Ramos (cell line): ENCODE measurements at regions not wholly inside any gene's neighbourhood (a gene's known extent, or its start where the extent isn't known, plus 50 kb on each side); places are given as distances from the start of the nearest gene placed in this dataset.

ENCODE experiments used
- in situ Hi-C: fragments of 300-500 bp; cut with MboI; formaldehyde crosslinking; loops from one replicate; pipeline ENCODE4 v1.14.3; 2022; ENCODE audit warnings: low sequenced_read_pairs; ENCODE audit not compliant: unreplicated experiment

DNA sequence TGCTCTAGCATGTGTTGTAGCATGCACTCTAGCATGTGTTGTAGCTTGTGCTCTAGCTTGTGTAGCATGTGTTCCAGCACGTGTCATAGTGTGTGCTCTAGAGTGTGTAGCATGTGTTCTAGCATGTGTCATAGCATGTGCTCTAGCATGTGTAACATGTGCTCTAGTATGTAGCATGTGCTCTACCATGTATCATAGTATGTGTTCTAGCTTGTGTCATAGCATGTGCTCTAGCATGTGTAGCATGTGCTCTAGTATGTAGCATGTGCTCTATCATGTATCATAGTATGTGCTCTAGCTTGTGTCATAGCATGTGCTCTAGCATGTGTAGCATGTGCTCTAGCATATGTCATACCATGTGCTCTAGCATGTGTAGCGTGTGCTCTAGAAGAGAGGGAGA is 255.3 kb downstream of the ICE1 start:
- in situ Hi-C loops, result no loop called here

DNA sequence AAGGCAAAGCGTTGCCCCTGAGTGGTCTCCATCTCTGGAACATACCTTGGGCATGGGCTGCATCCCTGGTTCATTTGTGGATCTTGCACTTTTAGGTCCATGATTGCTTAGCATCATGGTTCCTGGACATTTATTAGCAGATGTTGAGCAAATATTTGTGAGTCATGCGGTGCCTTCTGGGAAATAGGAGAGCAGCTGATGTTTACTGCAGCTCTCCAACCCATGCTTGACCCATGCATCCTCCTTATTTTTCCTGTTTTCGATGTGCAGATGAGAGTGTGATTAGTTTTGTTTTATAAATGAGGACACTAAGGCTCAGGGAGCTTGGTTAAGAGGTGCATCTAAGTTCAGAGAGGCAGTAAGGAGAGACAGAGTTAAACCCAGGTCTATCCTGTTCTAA is 253.7 kb downstream of the ICE1 start:
- in situ Hi-C loops, result no loop called here

GRCh38 chr5:5675511-5675910 is 253.0 kb downstream of the ICE1 start:
- in situ Hi-C loops, result no loop called here

DNA sequence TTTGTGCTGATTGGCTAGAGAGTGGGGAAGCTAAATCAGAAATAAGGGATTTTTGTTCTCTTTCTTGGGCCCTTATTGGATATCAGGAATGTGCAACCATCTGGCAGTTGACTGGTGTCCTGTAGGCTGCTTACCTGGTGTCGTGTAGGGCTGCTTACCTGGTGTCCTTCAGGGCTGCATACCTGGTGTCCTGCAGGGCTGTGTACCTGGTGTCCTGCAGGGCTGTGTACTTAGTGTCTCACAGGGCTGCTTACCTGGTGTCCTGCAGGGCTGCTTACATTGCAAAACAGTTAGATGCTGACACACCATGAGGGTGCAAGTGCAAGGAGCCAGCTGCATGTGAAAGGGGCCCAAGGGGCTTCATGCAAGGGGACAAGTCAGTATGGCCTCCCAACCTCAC is 249.3 kb downstream of the ICE1 start:
- in situ Hi-C loops, result no loop called here

GRCh38 chr5:5667136-5667554 is 244.7 kb downstream of the ICE1 start:
- in situ Hi-C loops, result no loop called here

GRCh38 chr5:5666369-5666768 is 243.9 kb downstream of the ICE1 start:
- in situ Hi-C loops, result no loop called here

- in situ Hi-C loops, result no loop called here
Measured at GRCh38 chr5:5666076-5666365, 243.5 kb downstream of the ICE1 start.

- in situ Hi-C loops, result no loop called here
Measured at GRCh38 chr5:5665225-5666075, 243.0 kb downstream of the ICE1 start.

DNA sequence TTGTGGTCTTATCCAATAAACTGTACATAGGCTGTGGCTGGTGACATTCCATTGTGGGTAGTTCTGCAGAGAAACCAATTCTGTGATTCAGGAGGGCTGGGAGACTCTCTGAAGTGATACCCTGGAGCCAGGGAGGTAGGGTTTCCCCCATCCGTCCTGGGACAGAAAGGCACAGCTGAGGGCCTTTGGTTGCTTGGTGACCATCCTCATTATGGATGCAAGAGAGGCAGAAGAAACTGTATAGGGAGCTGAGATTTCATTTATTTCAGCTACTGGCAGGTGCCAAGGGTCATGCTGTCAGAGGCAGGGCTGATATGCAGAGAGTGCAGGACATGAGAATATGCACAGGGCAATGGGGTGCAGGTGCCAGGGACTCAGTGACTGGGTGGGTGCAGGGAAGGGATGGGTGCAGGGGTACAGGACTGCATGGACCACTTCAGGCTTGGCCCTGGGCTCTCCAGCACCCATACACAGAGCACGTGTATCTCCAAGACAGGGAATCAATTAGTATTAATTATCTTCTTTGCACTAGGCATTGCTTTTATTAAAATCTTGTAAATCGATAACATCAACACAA is 236.5 kb downstream of the ICE1 start:
- in situ Hi-C loops, result no loop called here

DNA sequence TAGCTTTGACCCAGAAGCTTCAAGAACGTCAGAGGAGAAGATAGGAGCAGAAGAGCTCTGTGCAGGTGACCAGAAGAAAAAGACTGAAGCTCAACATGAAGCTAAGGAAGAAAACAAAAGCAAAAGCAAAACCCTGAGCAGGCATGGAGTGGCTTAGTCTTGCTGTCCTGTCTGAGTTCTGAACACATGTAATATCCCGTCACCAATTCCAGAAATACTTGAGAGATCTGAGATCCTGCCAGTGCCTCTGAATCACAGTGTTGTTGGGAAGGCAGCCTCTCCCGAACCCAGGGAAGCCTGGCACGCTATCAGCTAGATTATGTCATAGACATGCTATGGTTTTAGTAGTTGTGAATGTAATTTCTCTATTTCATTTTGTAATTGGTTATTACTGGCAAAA is 235.7 kb downstream of the ICE1 start:
- in situ Hi-C loops, result no loop called here

- in situ Hi-C loops, result no loop called here
Measured at GRCh38 chr5:5652181-5652580, 229.7 kb downstream of the ICE1 start.

GRCh38 chr5:5650949-5651348 is 228.5 kb downstream of the ICE1 start:
- in situ Hi-C loops, result no loop called here

DNA sequence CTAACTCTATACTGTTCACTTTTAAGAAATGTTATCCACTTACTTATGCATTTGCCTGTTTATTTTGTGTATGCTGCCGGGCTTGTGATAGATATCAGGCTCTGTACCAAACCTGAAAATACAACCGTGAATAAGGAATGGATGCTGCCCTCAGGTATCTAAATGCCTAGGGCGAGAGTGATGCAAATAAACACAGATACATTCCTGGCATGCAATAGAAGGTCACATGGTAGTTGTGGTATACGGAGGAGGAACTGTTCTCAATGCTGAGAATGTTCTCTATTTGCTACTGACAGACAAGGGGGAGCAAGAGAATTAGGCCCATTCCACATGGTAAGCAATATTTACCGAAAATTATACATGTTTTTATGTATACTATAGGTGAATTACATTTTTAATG is 227.8 kb downstream of the ICE1 start:
- in situ Hi-C loops, result no loop called here

DNA sequence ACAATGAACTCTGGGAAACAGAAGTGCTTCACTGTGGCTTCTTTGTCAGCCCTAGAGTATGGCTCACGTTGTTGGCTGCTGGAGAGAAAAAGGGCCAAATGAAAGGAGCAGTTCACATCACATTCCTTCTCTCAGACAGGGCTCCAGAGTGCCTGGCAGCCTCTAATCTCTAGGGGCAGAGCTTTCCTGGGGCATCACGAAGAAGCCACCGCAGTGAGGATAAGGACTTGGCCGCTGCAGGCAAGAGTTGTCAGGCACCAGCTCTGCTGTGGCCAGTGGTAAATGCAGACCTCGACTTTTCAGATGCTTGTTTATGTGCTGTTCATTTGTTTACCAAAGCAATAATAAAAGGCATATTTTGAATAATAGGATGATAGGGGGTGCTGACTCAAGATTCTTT is 227.2 kb downstream of the ICE1 start:
- in situ Hi-C loops, result no loop called here

DNA sequence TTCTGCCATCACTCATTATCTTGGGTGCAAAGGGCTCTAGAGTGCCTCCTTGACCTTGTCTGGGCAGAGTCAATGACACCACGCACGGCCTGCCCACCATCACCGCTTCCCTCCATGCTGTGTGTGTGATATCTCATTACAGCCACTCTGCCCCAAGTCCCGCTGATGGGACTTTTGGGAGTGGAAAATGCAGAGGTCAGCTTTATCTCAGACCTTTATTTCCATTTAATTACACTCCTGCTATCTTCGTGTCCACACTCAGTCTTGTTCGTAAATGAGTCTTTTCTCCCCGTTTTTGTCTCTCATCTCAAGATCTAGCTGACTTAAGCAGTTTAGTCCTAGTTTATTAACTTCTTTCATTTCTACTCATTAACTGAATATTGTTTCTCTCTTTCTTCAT is 226.2 kb downstream of the ICE1 start:
- in situ Hi-C loops, result no loop called here

GRCh38 chr5:5645891-5646290 is 223.4 kb downstream of the ICE1 start:
- in situ Hi-C loops, result no loop called here

- in situ Hi-C loops, result no loop called here
Measured at GRCh38 chr5:5645198-5645597, 222.7 kb downstream of the ICE1 start.

DNA sequence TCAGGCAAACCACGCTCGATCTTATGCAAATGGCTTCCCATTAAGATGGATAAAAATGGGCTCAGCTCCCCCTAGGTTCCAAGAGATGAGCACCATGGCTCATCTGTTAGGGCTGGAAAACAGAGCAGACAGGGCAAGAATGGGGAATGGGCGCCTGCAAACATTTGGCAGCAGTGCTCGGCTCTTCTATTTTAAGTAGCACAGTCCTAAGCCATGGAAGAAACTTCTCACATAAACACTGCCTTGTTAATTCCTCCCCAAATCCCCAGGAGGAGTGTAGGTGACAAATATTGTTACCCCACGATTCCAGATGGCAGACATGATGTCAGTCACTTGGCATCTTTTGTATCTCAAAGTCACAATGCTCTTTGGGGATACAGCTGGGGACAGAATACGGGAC is 221.8 kb downstream of the ICE1 start:
- in situ Hi-C loops, result no loop called here

DNA sequence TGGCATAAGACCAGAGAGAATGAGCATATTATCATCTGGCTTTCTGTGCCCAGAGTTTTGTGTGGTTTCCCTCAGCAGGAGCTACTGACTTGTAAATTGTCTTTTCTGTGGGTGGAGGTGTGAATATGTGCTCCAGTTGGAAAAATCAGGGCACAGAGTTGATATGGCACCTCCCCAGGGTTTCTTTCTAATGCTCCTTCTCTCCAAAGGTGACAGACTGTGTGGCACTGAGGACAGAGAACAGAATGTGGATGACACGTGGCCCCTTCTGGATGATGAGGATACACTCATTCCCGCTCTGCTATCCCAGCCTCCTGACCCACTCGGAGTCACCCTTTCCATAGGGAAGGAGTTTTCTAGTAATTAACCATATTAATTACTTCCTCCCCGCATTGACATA is 221.0 kb downstream of the ICE1 start:
- in situ Hi-C loops, result no loop called here

- in situ Hi-C loops, result no loop called here
Measured at GRCh38 chr5:5638211-5638610, 215.7 kb downstream of the ICE1 start.

- in situ Hi-C loops, result no loop called here
Measured at GRCh38 chr5:5637173-5637572, 214.7 kb downstream of the ICE1 start.

DNA sequence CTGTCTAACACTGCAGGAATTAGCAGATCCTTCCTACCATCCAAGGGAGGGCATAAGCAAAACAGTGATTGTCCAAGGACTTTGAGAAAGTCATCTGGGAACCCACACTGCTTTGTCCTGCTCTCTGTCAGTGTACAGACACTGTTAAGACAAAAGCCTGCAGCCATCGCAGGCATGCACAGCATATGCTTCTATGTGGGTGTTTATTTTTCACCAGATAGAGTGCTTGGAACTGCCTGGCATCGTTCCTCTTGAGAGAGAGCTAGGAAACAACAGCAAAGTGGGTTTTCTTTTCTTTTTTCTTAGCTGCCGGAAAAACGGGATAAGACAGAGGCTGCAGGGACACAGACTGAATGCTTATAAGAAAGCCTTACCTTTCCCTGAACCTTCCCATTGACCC is 212.3 kb downstream of the ICE1 start:
- in situ Hi-C loops, result no loop called here
